ENCODE measurements at regions not wholly inside any gene's neighbourhood (a gene's known extent, or its start where the extent isn't known, plus 50 kb on each side); places are given as distances from the start of the nearest gene placed in this dataset.

- no peak for DNase-seq
These were observed 846.8 kb downstream of the BRD1 start for GRCh38 chr22:48980918-48981317.

- DNase-seq: no peak
These were observed 847.3 kb downstream of the BRD1 start for GRCh38 chr22:48980409-48980808.

- no peak for DNase-seq
These were observed 848.2 kb downstream of the BRD1 start for GRCh38 chr22:48979482-48979881.

GRCh38 chr22:48976556-48977535 lies 850.8 kb downstream of the BRD1 start:
- DNase-seq: no peak

GRCh38 chr22:48975886-48976285 lies 851.8 kb downstream of the BRD1 start:
- no peak for DNase-seq

GRCh38 chr22:48975316-48975741 lies 852.3 kb downstream of the BRD1 start:
- no peak for DNase-seq

GRCh38 chr22:48974443-48975315 lies 853.0 kb downstream of the BRD1 start:
- DNase-seq: no peak

- no peak for DNase-seq
These were observed 854.0 kb downstream of the BRD1 start for GRCh38 chr22:48973694-48974041.

GRCh38 chr22:48972979-48973693 lies 854.5 kb downstream of the BRD1 start:
- no peak for DNase-seq

- DNase-seq: no peak
These were observed 859.3 kb downstream of the BRD1 start for GRCh38 chr22:48968201-48968959.

- DNase-seq: no peak
These were observed 864.3 kb downstream of the BRD1 start for GRCh38 chr22:48963405-48963804.

GRCh38 chr22:48961705-48962104 lies 866.0 kb downstream of the BRD1 start:
- DNase-seq: no peak

GRCh38 chr22:48960980-48961660 lies 866.6 kb downstream of the BRD1 start:
- no peak for DNase-seq

GRCh38 chr22:48960576-48960975 lies 867.1 kb downstream of the BRD1 start:
- DNase-seq: no peak

GRCh38 chr22:48959496-48959895 lies 868.2 kb downstream of the BRD1 start:
- no peak for DNase-seq

- no peak for DNase-seq
These were observed 869.7 kb downstream of the BRD1 start for GRCh38 chr22:48957987-48958321.

- DNase-seq: no peak
These were observed 870.2 kb downstream of the BRD1 start for GRCh38 chr22:48957311-48957986.

GRCh38 chr22:48955351-48956311 lies 872.0 kb downstream of the BRD1 start:
- no peak for DNase-seq

- DNase-seq: no peak
These were observed 872.8 kb downstream of the BRD1 start for GRCh38 chr22:48954781-48955311.

- DNase-seq: no peak
These were observed 873.8 kb downstream of the BRD1 start for GRCh38 chr22:48953830-48954229.

Data from CD4-positive, alpha-beta T cell treated with Interleukin-21 for 1 hour (primary cell).